ENCODE measurements at regions not wholly inside any gene's neighbourhood (a gene's known extent, or its start where the extent isn't known, plus 50 kb on each side); places are given as distances from the start of the nearest gene placed in this dataset.

GRCh38 chr15:58306591-58307312 lies 125.0 kb upstream of the LIPC start:
- TF ChIP-seq CTCF (IDR thresholded peaks at IDR 0.05; ENCODE audit: unreplicated experiment): no peak
- no peaks in the 10 kb centered on the region for H3K36me3 Mint-ChIP-seq (ENCODE audit: insufficient read depth, unreplicated experiment)
- no peaks in the 10 kb centered on the region for H3K9me3 Mint-ChIP-seq (ENCODE audit: low read depth, unreplicated experiment)
- no peak overlapping the region for H3K27ac Mint-ChIP-seq (ENCODE audit: unreplicated experiment)
- intact Hi-C loops (cut with micrococcal nuclease; ENCODE audit: unreplicated experiment): no loop called here
- no peak overlapping the region for H3K4me3 Mint-ChIP-seq (ENCODE audit: low read depth, unreplicated experiment)
- no TSS peak for BruUV-seq (replicated peaks)
- H3K27me3 Mint-ChIP-seq (ENCODE audit: unreplicated experiment): no peaks in the 10 kb centered on the region
- no peak for DNase-seq
- no peaks in the 10 kb centered on the region for H3K4me1 Mint-ChIP-seq (ENCODE audit: low read depth, unreplicated experiment)
- CTCF ChIA-PET: interaction anchor here (0.6 kb wide), 1 partner anchor 37 kb away, joined by 4 read pairs; no protein-coding TSS in a partner anchor

GRCh38 chr15:58307313-58307961 lies 124.4 kb upstream of the LIPC start:
- Mint-ChIP-seq H3K36me3 (ENCODE audit: insufficient read depth, unreplicated experiment) (peaks cover under 1% of the 10 kb centered on the region), H3K27ac (ENCODE audit: unreplicated experiment) (no peak overlapping the region), H3K9me3 (ENCODE audit: low read depth, unreplicated experiment) (no peaks in the 10 kb centered on the region), H3K27me3 (ENCODE audit: unreplicated experiment) (no peaks in the 10 kb centered on the region), H3K4me1 (ENCODE audit: low read depth, unreplicated experiment) (no peaks in the 10 kb centered on the region), H3K4me3 (ENCODE audit: low read depth, unreplicated experiment) (no peak overlapping the region)
- no peak for TF ChIP-seq CTCF (IDR thresholded peaks at IDR 0.05; ENCODE audit: unreplicated experiment)
- no peak for DNase-seq
- CTCF ChIA-PET: interaction anchor here (0.6 kb wide), 1 partner anchor 38 kb away, joined by 4 read pairs; no protein-coding TSS in a partner anchor
- BruUV-seq (replicated peaks): no TSS peak
- intact Hi-C loops (cut with micrococcal nuclease; ENCODE audit: unreplicated experiment): no loop called here

GRCh38 chr15:58308742-58309355 lies 122.9 kb upstream of the LIPC start:
- BruUV-seq (replicated peaks): no TSS peak
- no peak for DNase-seq
- intact Hi-C loops (cut with micrococcal nuclease; ENCODE audit: unreplicated experiment): no loop called here
- Mint-ChIP-seq H3K36me3 (ENCODE audit: insufficient read depth, unreplicated experiment) (peaks cover 4% of the 10 kb centered on the region), H3K9me3 (ENCODE audit: low read depth, unreplicated experiment) (no peaks in the 10 kb centered on the region), H3K27me3 (ENCODE audit: unreplicated experiment) (no peaks in the 10 kb centered on the region), H3K27ac (ENCODE audit: unreplicated experiment) (no peak overlapping the region), H3K4me1 (ENCODE audit: low read depth, unreplicated experiment) (no peaks in the 10 kb centered on the region), H3K4me3 (ENCODE audit: low read depth, unreplicated experiment) (no peak overlapping the region)
- no peak for TF ChIP-seq CTCF (IDR thresholded peaks at IDR 0.05; ENCODE audit: unreplicated experiment)
- CTCF ChIA-PET: interaction anchor here (1.2 to 1.4 kb wide), 2 partner anchors 15 to 17 kb away, joined by 3 to 4 read pairs; no protein-coding TSS in a partner anchor

- CTCF ChIA-PET: interaction anchor here (0.6 to 1.4 kb wide), 3 partner anchors 15 to 19 kb away, joined by 3 to 4 read pairs (median 3); no protein-coding TSS in a partner anchor
- Mint-ChIP-seq H3K36me3 (ENCODE audit: insufficient read depth, unreplicated experiment) (peaks cover 4% of the 10 kb centered on the region), H3K4me3 (ENCODE audit: low read depth, unreplicated experiment) (no peak overlapping the region), H3K27ac (ENCODE audit: unreplicated experiment) (no peak overlapping the region), H3K4me1 (ENCODE audit: low read depth, unreplicated experiment) (no peaks in the 10 kb centered on the region), H3K9me3 (ENCODE audit: low read depth, unreplicated experiment) (no peaks in the 10 kb centered on the region), H3K27me3 (ENCODE audit: unreplicated experiment) (no peaks in the 10 kb centered on the region)
- BruUV-seq (replicated peaks): no TSS peak
- no peak for DNase-seq
- intact Hi-C loops (cut with micrococcal nuclease; ENCODE audit: unreplicated experiment): no loop called here
- no peak for TF ChIP-seq CTCF (IDR thresholded peaks at IDR 0.05; ENCODE audit: unreplicated experiment)
Observed at GRCh38 chr15:58309963-58310928, 121.5 kb upstream of the LIPC start.
